Common myeloid progenitor, CD34-positive (primary cell): ENCODE measurements at regions not wholly inside any gene's neighbourhood (a gene's known extent, or its start where the extent isn't known, plus 50 kb on each side); places are given as distances from the start of the nearest gene placed in this dataset.

ENCODE experiments used
- CTCF ChIA-PET: fragments of 350-600 bp; sonication (Branson Sonifier 250); formaldehyde crosslinking; loops from one replicate; lab custom pipeline; 2021; ENCODE audit warnings: antibody characterized with exemption; lab: Charles Lee
- POLR2A ChIA-PET: fragments of 350-600 bp; sonication (Branson Sonifier 250); formaldehyde crosslinking; loops from one replicate; lab custom pipeline; 2021; ENCODE audit warnings: antibody characterized with exemption; lab: Charles Lee
- DNase-seq, 3 donors: peaks; one replicate each; pipeline versions ENCODE4 v3.0.0 to v3.0.0-alpha.2; 2013
- H3K27ac ChIP-seq, 2 experiments: 1 replicate in 1 of 2; 2 replicates in 1 of 2; pipeline ENCODE4 v1.7.0; 2013; ENCODE audit warnings: inconsistent platforms in 2 of 2, low read length in 2 of 2, mild to moderate bottlenecking in 2 of 2, low read depth in 1 of 2, moderate library complexity in 1 of 2; ENCODE audit not compliant: severe bottlenecking in 2 of 2, insufficient read depth in 1 of 2, poor library complexity in 1 of 2
- H3K27me3 ChIP-seq, 5 experiments: replicated peaks in 2 of 5; 1 replicate in 3 of 5; 2 replicates in 2 of 5; pipeline versions ENCODE4 v1.6.1 to v1.7.0; 2013; ENCODE audit warnings: low read length in 4 of 5, mild to moderate bottlenecking in 2 of 5, moderate library complexity in 2 of 5, inconsistent platforms in 1 of 5; ENCODE audit not compliant: insufficient read depth in 5 of 5, control insufficient read depth in 4 of 5
- H3K36me3 ChIP-seq, 4 experiments: 1 replicate in 2 of 4; 2 replicates in 2 of 4; pipeline versions ENCODE4 v1.6.1 to v1.7.0; 2013; ENCODE audit warnings: low read length in 3 of 4, control low read depth in 1 of 4, mild to moderate bottlenecking in 1 of 4; ENCODE audit not compliant: control insufficient read depth in 4 of 4, insufficient read depth in 4 of 4
- H3K4me1 ChIP-seq, 4 experiments: 1 replicate in 3 of 4; 2 replicates in 1 of 4; pipeline versions ENCODE4 v1.6.1 to v1.7.1; 2013; ENCODE audit warnings: low read length in 3 of 4, mild to moderate bottlenecking in 3 of 4, control low read depth in 1 of 4, inconsistent platforms in 1 of 4, moderate library complexity in 1 of 4; ENCODE audit not compliant: control insufficient read depth in 4 of 4, insufficient read depth in 4 of 4; ENCODE audit errors: control extremely low read depth in 1 of 4
- H3K4me3 ChIP-seq, 7 experiments: 1 replicate in 4 of 7; 2 replicates in 3 of 7; pipeline versions ENCODE4 v1.5.1 to v1.7.0; 2013; ENCODE audit warnings: mild to moderate bottlenecking in 7 of 7, low read length in 6 of 7, moderate library complexity in 6 of 7, inconsistent platforms in 2 of 7, low read depth in 2 of 7, control low read depth in 1 of 7; ENCODE audit not compliant: insufficient read depth in 4 of 7, control insufficient read depth in 1 of 7; ENCODE audit errors: extremely low read depth in 1 of 7
- H3K9me3 ChIP-seq, 5 experiments: 1 replicate in 4 of 5; 2 replicates in 1 of 5; pipeline versions ENCODE4 v1.6.1 to v1.7.1; 2013; ENCODE audit warnings: low read length in 4 of 5, mild to moderate bottlenecking in 2 of 5, inconsistent platforms in 1 of 5, low read depth in 1 of 5, moderate library complexity in 1 of 5; ENCODE audit not compliant: control insufficient read depth in 4 of 5, insufficient read depth in 2 of 5; ENCODE audit errors: control extremely low read depth in 1 of 5
- WGBS: methylation state at CpG from one replicate; pipeline ENCODE4 v1.1.5; 2013; ENCODE audit not compliant: insufficient coverage; 5-methylcytosine and 5-hydroxymethylcytosine counted together

GRCh38 chr14:95381726-95382125, 62.0 kb upstream of the CLMN start:
- 85% methylated on average over 4 of the region's 4 CpGs for WGBS
- peaks cover 2 to 25% (median 5%) of the 10 kb centered on the region in 5 experiments for H3K9me3 ChIP-seq
- H3K4me1 ChIP-seq, result no peaks in the 10 kb centered on the region
- no peaks in the 10 kb centered on the region for H3K36me3 ChIP-seq
- no peak overlapping the region for H3K4me3 ChIP-seq
- CTCF ChIA-PET, result no interaction called here
- peaks cover 0 to 2% (median 0%) of the 10 kb centered on the region in 5 experiments for H3K27me3 ChIP-seq
- POLR2A ChIA-PET, result no interaction called here
- DNase-seq, result no peak
- no peak overlapping the region for H3K27ac ChIP-seq

- H3K27me3 ChIP-seq, result peaks cover 0 to 2% (median 0%) of the 10 kb centered on the region in 5 experiments
- POLR2A ChIA-PET, result no interaction called here
- H3K4me3 ChIP-seq, result no peak overlapping the region
- H3K36me3 ChIP-seq, result no peaks in the 10 kb centered on the region
- H3K9me3 ChIP-seq, result peaks cover 2 to 25% (median 5%) of the 10 kb centered on the region in 5 experiments
- CTCF ChIA-PET, result no interaction called here
- WGBS, result 100% methylated on average over 2 of the region's 5 CpGs
- no peak overlapping the region for H3K27ac ChIP-seq
- no peaks in the 10 kb centered on the region for H3K4me1 ChIP-seq
- DNase-seq, result no peak
Observed at GRCh38 chr14:95380350-95381042, 60.8 kb upstream of the CLMN start.

- Histone ChIP-seq H3K27me3 (peaks cover 0 to 2% (median 0%) of the 10 kb centered on the region in 5 experiments), H3K36me3 (no peaks in the 10 kb centered on the region), H3K27ac (no peak overlapping the region), H3K4me3 (no peak overlapping the region), H3K4me1 (no peaks in the 10 kb centered on the region), H3K9me3 (peaks cover 2 to 25% (median 5%) of the 10 kb centered on the region in 5 experiments)
- CTCF ChIA-PET, result no interaction called here
- POLR2A ChIA-PET, result no interaction called here
- DNase-seq, result peak in 1 of 3 donors; percentile 21
Observed at GRCh38 chr14:95379634-95380033, 59.9 kb upstream of the CLMN start.

- H3K4me3 ChIP-seq, result no peak overlapping the region
- H3K9me3 ChIP-seq, result peaks cover 2 to 18% (median 5%) of the 10 kb centered on the region in 5 experiments
- no peak for DNase-seq
- H3K4me1 ChIP-seq, result peaks cover 0 to 10% (median 9%) of the 10 kb centered on the region in 4 experiments
- CTCF ChIA-PET, result no interaction called here
- 81% methylated on average over 4 of the region's 7 CpGs for WGBS
- H3K27me3 ChIP-seq, result peaks cover 0 to 2% (median 0%) of the 10 kb centered on the region in 5 experiments
- POLR2A ChIA-PET, result no interaction called here
- no peak overlapping the region for H3K27ac ChIP-seq
- H3K36me3 ChIP-seq, result no peaks in the 10 kb centered on the region
Observed at GRCh38 chr14:95375539-95376109, 55.9 kb upstream of the CLMN start.

GRCh38 chr14:95374239-95374997, 54.7 kb upstream of the CLMN start:
- peaks cover 0 to 2% (median 0%) of the 10 kb centered on the region in 5 experiments for H3K27me3 ChIP-seq
- ChIA-PET POLR2A (no interaction called here), CTCF (no interaction called here)
- 33% methylated on average over 1 of the region's 2 CpGs for WGBS
- H3K27ac ChIP-seq, result no peak overlapping the region
- no peak for DNase-seq
- H3K4me1 ChIP-seq, result peaks cover 3 to 21% (median 14%) of the 10 kb centered on the region in 4 experiments
- no peaks in the 10 kb centered on the region for H3K36me3 ChIP-seq
- H3K4me3 ChIP-seq, result no peak overlapping the region
- H3K9me3 ChIP-seq, result peaks cover 0 to 8% (median 3%) of the 10 kb centered on the region in 5 experiments

- Histone ChIP-seq H3K9me3 (no peaks in the 10 kb centered on the region), H3K4me1 (peaks cover 3 to 21% (median 14%) of the 10 kb centered on the region in 4 experiments), H3K27me3 (peaks cover 0 to 2% (median 0%) of the 10 kb centered on the region in 5 experiments), H3K36me3 (no peaks in the 10 kb centered on the region), H3K4me3 (no peak overlapping the region), H3K27ac (no peak overlapping the region)
- ChIA-PET POLR2A (no interaction called here), CTCF (interaction anchor here (0.6 kb wide), 1 partner anchor 67 kb away, joined by 3 read pairs; no protein-coding TSS in a partner anchor)
- WGBS, result 93% methylated on average over 2 of the region's 2 CpGs
- DNase-seq, result no peak
Observed at GRCh38 chr14:95370076-95370475, 50.4 kb upstream of the CLMN start.
